ENCODE measurements at regions not wholly inside any gene's neighbourhood (a gene's known extent, or its start where the extent isn't known, plus 50 kb on each side); places are given as distances from the start of the nearest gene placed in this dataset.

- no peak for TF ChIP-seq CTCF (IDR thresholded peaks at IDR 0.05 in 8 of 11, conservative IDR thresholded peaks at IDR 0.05 in 3 of 11)
- no peak for TF ChIP-seq POLR2A (IDR thresholded peaks at IDR 0.05)
Observed at GRCh38 chr4:123298801-123299200, 97.8 kb upstream of the SPRY1 start.

Data from spleen (tissue), 7 donors.